Endothelial cell of umbilical vein (primary cell): ENCODE measurements at regions not wholly inside any gene's neighbourhood (a gene's known extent, or its start where the extent isn't known, plus 50 kb on each side); places are given as distances from the start of the nearest gene placed in this dataset.

Experiments
- BruUV-seq: library from RNA; stranded (reverse); fragments of 400-500 nt; replicated peaks from 2 replicates; lab custom pipeline; 2021; lab: Mats Ljungman, UMichigan
- CTCF ChIA-PET: fragments of 300-600, 350-600 bp; sonication (Branson Sonifier 250); formaldehyde crosslinking; loops from one replicate; lab custom pipeline; 2021; ENCODE audit warnings: antibody characterized with exemption, inconsistent platforms; lab: Charles Lee
- POLR2A ChIA-PET: fragments of 300-600, 350-600 bp; sonication (Branson Sonifier 250); formaldehyde crosslinking; loops from one replicate; lab custom pipeline; 2021; ENCODE audit warnings: antibody characterized with exemption, inconsistent platforms; lab: Charles Lee
- DNase-seq: peaks from one replicate; pipeline ENCODE4 v3.0.0-alpha.2; 2011; ENCODE audit warnings: low read depth, low spot score
- FAIRE-seq: peaks from 2 replicates; lab custom pipeline; 2011; peaks lifted over from hg19 to GRCh38; lab: Jason Lieb, UNC
- H2AFZ ChIP-seq: 2 replicates; pipeline ENCODE4 v1.6.0; 2012; ENCODE audit warnings: low read depth, low read length, control low read depth, inconsistent platforms
- H3K27ac ChIP-seq: 2 replicates; pipeline ENCODE4 v1.5.1; 2011; ENCODE audit warnings: low read depth, mild to moderate bottlenecking, control low read depth, low read length, moderate library complexity; ENCODE audit not compliant: insufficient read depth
- H3K27me3 ChIP-seq, 2 experiments: 2 replicates each; pipeline versions ENCODE4 v1.6.0 to v1.6.1; 2011; ENCODE audit warnings: low read length in 2 of 2, mixed read lengths in 1 of 2; ENCODE audit not compliant: control insufficient read depth in 2 of 2, insufficient read depth in 2 of 2
- H3K36me3 ChIP-seq, 2 experiments: 2 replicates in 1 of 2; 3 replicates in 1 of 2; pipeline ENCODE4 v1.5.1; 2011; ENCODE audit warnings: low read length in 2 of 2, mild to moderate bottlenecking in 1 of 2, moderate library complexity in 1 of 2; ENCODE audit not compliant: control insufficient read depth in 2 of 2, insufficient read depth in 2 of 2; ENCODE audit errors: extremely low read depth in 1 of 2
- H3K4me1 ChIP-seq: 3 replicates; pipeline ENCODE4 v1.5.1; 2011; ENCODE audit warnings: mild to moderate bottlenecking, low read length; ENCODE audit not compliant: control insufficient read depth, insufficient read depth; ENCODE audit errors: extremely low read depth
- H3K4me2 ChIP-seq: 2 replicates; pipeline ENCODE4 v1.6.1; 2011; ENCODE audit warnings: low read length, control low read depth, mixed read lengths; ENCODE audit not compliant: insufficient read depth
- H3K4me3 ChIP-seq, 3 experiments: fragments of 200-600 bp in 1 of 3; sonication (generic), shearing (Covaris generic) in 1 of 3; replicated peaks in 1 of 3; 2 replicates each; pipeline ENCODE4 v1.5.1; 2011 to 2016; ENCODE audit warnings: control low read depth in 3 of 3, low read length in 3 of 3, mild to moderate bottlenecking in 2 of 3, inconsistent platforms in 1 of 3, low read depth in 1 of 3, moderate library complexity in 1 of 3; ENCODE audit not compliant: insufficient read depth in 1 of 3
- H3K79me2 ChIP-seq: 2 replicates; pipeline ENCODE4 v1.6.0; 2012; ENCODE audit warnings: low read length, inconsistent platforms; ENCODE audit not compliant: control insufficient read depth, insufficient read depth
- H3K9ac ChIP-seq: replicated peaks from 2 replicates; pipeline ENCODE3; 2011; ENCODE audit warnings: low read length, control low read depth; ENCODE audit not compliant: insufficient read depth; ENCODE audit errors: extremely low read depth
- H3K9me1 ChIP-seq: replicated peaks from 3 replicates; pipeline ENCODE4 v1.6.0; 2011; ENCODE audit warnings: mild to moderate bottlenecking, low read length; ENCODE audit not compliant: control insufficient read depth, insufficient read depth; ENCODE audit errors: extremely low read depth
- H3K9me3 ChIP-seq: replicated peaks from 2 replicates; pipeline ENCODE4 v1.5.1; 2012; ENCODE audit warnings: low read length, inconsistent platforms; ENCODE audit not compliant: control insufficient read depth, insufficient read depth
- H4K20me1 ChIP-seq: replicated peaks from 2 replicates; pipeline ENCODE3; 2011; ENCODE audit warnings: mild to moderate bottlenecking, low read length; ENCODE audit not compliant: control insufficient read depth, insufficient read depth; ENCODE audit errors: extremely low read depth
- EZH2 ChIP-seq: IDR thresholded peaks from 2 replicates; pipeline ENCODE4 v1.6.1; 2012; ENCODE audit warnings: borderline replicate concordance, low read depth, mild to moderate bottlenecking, moderate library complexity, low read length, inconsistent platforms; ENCODE audit not compliant: severe bottlenecking
- FOS ChIP-seq: IDR thresholded peaks from 2 replicates; pipeline ENCODE4 v1.6.1; 2011; ENCODE audit warnings: mild to moderate bottlenecking, low read length, moderate library complexity, borderline replicate concordance; ENCODE audit not compliant: insufficient read depth
- GATA2 ChIP-seq: IDR thresholded peaks from 2 replicates; pipeline ENCODE4 v1.7.0; 2011; ENCODE audit warnings: low read depth, mild to moderate bottlenecking, moderate library complexity, mixed read lengths, low read length; ENCODE audit not compliant: insufficient read length, insufficient read depth
- MYC ChIP-seq: IDR thresholded peaks from one replicate; pipeline ENCODE4 v1.6.1; 2011; ENCODE audit warnings: mild to moderate bottlenecking, low read depth, low read length
- POLR2A ChIP-seq: IDR thresholded peaks from 2 replicates; pipeline ENCODE4 v1.6.1; 2012; ENCODE audit warnings: low read depth, mild to moderate bottlenecking, control low read depth, low read length
- POLR2AphosphoS5 ChIP-seq: IDR thresholded peaks from 2 replicates; pipeline ENCODE4 v1.6.1; 2012; ENCODE audit warnings: low read depth, mild to moderate bottlenecking, control low read depth, low read length, moderate library complexity; ENCODE audit not compliant: insufficient read depth
- dilution Hi-C: fragments of 300-500 bp; cut with MboI; formaldehyde crosslinking; loops from one replicate; pipeline ENCODE4 v1.15.0; 2019; ENCODE audit warnings: low sequenced_read_pairs; ENCODE audit not compliant: extremely low pct_ligation_motif_present
- intact Hi-C: fragments of 100-400 bp; cut with micrococcal nuclease; formaldehyde crosslinking; loops from one replicate; pipeline ENCODE4 v1.10.0; 2022
- TF ChIP-seq, protein P1 (sequence below): IDR thresholded peaks from 2 replicates; pipeline ENCODE4 v1.6.1; 2011; ENCODE audit not compliant: insufficient read depth, insufficient read length
- TF ChIP-seq, protein P2 (sequence below), 2 donors: IDR thresholded peaks; 1 replicate in 1 of 2; 2 replicates in 1 of 2; pipeline ENCODE4 v1.5.1; 2011; ENCODE audit warnings: low read length in 2 of 2, mild to moderate bottlenecking in 2 of 2, moderate library complexity in 2 of 2, control low read depth in 1 of 2, inconsistent platforms in 1 of 2, low read depth in 1 of 2; ENCODE audit not compliant: insufficient read depth in 1 of 2; ENCODE audit errors: extremely low read depth in 1 of 2

DNA sequence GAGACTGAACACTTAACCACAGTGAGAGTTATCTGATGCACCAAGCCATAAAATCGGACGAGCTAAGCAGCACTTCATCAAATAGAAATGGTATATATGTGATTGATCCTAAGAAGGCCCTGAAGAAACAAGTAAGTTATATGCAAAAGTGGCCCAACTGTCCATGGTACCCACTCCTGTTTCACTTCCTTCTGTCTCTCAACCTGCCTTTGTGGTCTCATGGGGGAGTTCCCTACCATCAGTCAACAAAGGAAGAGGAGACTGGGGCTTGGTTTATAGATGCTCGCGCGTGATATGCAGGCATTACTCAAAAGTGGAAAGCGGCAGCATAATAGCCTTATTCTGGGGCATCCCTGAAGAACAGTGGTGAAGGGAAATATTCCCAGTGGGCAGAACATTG, 543.9 kb upstream of the ADGRL4 start:
- POLR2A ChIA-PET: no interaction called here
- DNase-seq (no peak), FAIRE-seq (no peak)
- TF ChIP-seq, protein P1, sequence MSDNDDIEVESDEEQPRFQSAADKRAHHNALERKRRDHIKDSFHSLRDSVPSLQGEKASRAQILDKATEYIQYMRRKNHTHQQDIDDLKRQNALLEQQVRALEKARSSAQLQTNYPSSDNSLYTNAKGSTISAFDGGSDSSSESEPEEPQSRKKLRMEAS: no peak
- no peak for TF ChIP-seq MYC
- no peak for TF ChIP-seq GATA2
- TF ChIP-seq POLR2A: no peak
- TF ChIP-seq, protein P2, sequence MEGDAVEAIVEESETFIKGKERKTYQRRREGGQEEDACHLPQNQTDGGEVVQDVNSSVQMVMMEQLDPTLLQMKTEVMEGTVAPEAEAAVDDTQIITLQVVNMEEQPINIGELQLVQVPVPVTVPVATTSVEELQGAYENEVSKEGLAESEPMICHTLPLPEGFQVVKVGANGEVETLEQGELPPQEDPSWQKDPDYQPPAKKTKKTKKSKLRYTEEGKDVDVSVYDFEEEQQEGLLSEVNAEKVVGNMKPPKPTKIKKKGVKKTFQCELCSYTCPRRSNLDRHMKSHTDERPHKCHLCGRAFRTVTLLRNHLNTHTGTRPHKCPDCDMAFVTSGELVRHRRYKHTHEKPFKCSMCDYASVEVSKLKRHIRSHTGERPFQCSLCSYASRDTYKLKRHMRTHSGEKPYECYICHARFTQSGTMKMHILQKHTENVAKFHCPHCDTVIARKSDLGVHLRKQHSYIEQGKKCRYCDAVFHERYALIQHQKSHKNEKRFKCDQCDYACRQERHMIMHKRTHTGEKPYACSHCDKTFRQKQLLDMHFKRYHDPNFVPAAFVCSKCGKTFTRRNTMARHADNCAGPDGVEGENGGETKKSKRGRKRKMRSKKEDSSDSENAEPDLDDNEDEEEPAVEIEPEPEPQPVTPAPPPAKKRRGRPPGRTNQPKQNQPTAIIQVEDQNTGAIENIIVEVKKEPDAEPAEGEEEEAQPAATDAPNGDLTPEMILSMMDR (IDR thresholded peaks at IDR 0.05; ENCODE audit: extremely low read depth in 1 of 2, insufficient read depth in 1 of 2, low read depth in 1 of 2, low read length in 2 of 2): no peak
- no peak for TF ChIP-seq FOS
- TF ChIP-seq POLR2AphosphoS5: no peak
- no peak for TF ChIP-seq EZH2
- H4K20me1 ChIP-seq: no peaks in the 10 kb centered on the region
- H3K4me2 ChIP-seq: no peak overlapping the region
- no peaks in the 10 kb centered on the region for H3K4me1 ChIP-seq
- dilution Hi-C loops (no loop called here), intact Hi-C loops (no loop called here)
- H2AFZ ChIP-seq: no peak overlapping the region
- no TSS peak for BruUV-seq
- CTCF ChIA-PET: no interaction called here
- H3K27ac ChIP-seq: no peak overlapping the region
- no peaks in the 10 kb centered on the region for H3K9me1 ChIP-seq
- no peaks in the 10 kb centered on the region for H3K79me2 ChIP-seq
- no peaks in the 10 kb centered on the region for H3K36me3 ChIP-seq
- H3K4me3 ChIP-seq: no peak overlapping the region
- H3K9ac ChIP-seq: no peak overlapping the region
- no peaks in the 10 kb centered on the region for H3K27me3 ChIP-seq
- no peaks in the 10 kb centered on the region for H3K9me3 ChIP-seq
